ENCODE measurements at regions not wholly inside any gene's neighbourhood (a gene's known extent, or its start where the extent isn't known, plus 50 kb on each side); places are given as distances from the start of the nearest gene placed in this dataset.
"Not testable (repeated sequence)": the region's sequence is repeated elsewhere in the genome, so short reads cannot be mapped to it uniquely, and the experiment has no call there.

GRCh38 chrX:150270622-150271021, 92.5 kb upstream of the MAMLD1 start:
- DNase-seq (ENCODE audit: low spot score), result no peak
- no peaks in the 10 kb centered on the region for H3K4me1 ChIP-seq
- no peak overlapping the region for H3K27ac ChIP-seq
- no peaks in the 10 kb centered on the region for H3K36me3 ChIP-seq
- H3K27me3 ChIP-seq, result no peaks in the 10 kb centered on the region
- peaks cover 0 to 4% of the 10 kb centered on the region in 2 donors for H3K9me3 ChIP-seq
- TF ChIP-seq, protein P1, sequence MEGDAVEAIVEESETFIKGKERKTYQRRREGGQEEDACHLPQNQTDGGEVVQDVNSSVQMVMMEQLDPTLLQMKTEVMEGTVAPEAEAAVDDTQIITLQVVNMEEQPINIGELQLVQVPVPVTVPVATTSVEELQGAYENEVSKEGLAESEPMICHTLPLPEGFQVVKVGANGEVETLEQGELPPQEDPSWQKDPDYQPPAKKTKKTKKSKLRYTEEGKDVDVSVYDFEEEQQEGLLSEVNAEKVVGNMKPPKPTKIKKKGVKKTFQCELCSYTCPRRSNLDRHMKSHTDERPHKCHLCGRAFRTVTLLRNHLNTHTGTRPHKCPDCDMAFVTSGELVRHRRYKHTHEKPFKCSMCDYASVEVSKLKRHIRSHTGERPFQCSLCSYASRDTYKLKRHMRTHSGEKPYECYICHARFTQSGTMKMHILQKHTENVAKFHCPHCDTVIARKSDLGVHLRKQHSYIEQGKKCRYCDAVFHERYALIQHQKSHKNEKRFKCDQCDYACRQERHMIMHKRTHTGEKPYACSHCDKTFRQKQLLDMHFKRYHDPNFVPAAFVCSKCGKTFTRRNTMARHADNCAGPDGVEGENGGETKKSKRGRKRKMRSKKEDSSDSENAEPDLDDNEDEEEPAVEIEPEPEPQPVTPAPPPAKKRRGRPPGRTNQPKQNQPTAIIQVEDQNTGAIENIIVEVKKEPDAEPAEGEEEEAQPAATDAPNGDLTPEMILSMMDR (IDR thresholded peaks at IDR 0.05), result no peak
- H3K4me3 ChIP-seq, result no peak overlapping the region

DNA sequence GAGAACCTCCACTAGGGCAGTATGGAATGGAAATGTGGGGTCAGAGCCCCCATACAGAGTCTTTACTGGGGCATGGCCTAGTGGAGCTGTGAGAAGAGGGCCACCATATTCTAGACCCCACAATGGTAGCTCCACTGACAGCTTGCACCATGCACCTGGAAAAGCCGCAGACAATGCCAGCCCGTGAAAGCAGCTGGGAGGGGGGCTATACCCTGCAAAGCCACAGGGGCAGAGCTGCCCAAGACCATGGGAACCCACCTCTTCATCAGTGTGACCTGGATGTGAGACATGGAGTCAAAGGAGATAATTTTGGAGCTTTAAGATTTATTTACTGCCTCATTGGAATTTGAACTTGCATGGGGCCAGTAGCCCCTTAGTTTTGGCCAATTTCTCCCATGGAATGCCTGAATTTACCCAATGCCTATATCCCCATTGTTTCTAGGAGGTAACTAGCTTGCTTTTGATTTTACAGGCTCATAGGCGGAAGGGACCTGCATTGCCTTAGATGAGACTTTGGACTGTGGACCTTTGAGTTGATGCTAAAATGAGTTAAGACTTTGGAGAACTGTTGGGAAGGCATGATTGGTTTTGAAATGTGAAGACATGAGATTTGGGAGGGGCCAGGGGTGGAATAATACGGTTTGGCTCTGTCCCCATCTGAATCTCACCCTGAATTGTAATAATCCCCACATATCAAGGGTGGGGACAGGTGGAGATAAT, 89.4 kb upstream of the MAMLD1 start:
- not testable (repeated sequence) for H3K36me3 ChIP-seq; H3K27ac ChIP-seq; H3K27me3 ChIP-seq; H3K9me3 ChIP-seq; DNase-seq (ENCODE audit: low spot score); H3K4me3 ChIP-seq; H3K4me1 ChIP-seq

DNA sequence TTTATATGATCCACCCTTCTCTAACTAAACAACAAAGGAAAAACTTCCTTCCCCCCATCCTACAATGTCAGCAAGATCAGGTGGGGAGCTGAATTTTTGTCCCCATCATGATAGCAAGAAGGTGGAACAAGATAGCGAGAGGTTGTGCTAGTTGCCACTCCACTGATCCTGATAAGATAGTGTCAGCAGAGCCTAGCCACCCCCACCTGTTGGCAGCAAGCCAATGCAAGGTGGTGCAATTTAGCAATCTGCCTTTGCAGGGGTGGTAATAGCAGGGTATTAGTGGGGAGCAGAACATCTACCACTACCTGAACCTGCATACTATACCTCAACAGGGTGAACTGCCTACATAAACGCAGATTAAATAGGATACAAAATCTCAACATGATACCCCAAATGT, 80.2 kb upstream of the MAMLD1 start:
- no peaks in the 10 kb centered on the region for H3K9me3 ChIP-seq
- no peaks in the 10 kb centered on the region for H3K27me3 ChIP-seq
- H3K4me1 ChIP-seq, result no peaks in the 10 kb centered on the region
- H3K27ac ChIP-seq, result no peak overlapping the region
- H3K36me3 ChIP-seq, result no peaks in the 10 kb centered on the region
- DNase-seq (ENCODE audit: low spot score), result no peak
- no peak overlapping the region for H3K4me3 ChIP-seq
- TF ChIP-seq, protein P1 (IDR thresholded peaks at IDR 0.05), result no peak

- Histone ChIP-seq H3K27me3 (no peaks in the 10 kb centered on the region), H3K27ac (no peak overlapping the region)
- TF ChIP-seq, protein P1 (IDR thresholded peaks at IDR 0.05), result no peak
These were observed 72.1 kb upstream of the MAMLD1 start for GRCh38 chrX:150291014-150291413.

DNA sequence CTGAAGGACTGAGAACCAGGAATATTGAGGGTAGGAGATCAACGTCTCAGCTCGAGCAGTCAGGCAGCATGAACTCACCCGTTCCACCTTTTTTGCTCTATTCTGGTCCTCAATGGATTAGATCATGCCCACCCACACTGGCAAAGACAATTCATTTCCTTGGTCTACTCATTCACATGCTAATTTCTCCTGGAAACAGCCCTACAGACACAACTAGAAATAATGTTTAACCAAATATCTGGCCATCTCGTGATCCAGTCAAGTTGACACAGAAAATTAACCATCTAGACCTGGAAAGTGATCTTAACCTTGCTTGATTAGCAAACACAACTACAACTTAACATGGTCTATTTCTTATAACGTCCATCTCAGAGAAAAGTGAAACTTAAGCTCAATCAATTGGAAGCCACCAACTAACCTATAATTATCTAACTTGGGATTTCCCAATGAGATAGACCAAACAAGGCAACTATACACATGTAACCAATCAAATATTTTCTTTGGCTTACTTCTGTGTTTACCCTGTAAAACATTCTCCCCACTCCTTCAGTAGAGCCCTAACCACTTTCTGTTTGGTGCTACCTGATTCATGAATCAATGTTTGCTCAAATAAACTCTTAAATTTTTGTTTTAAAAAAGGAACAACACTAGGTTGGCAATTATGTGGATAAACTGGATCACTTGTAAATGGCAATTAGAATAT, 69.7 kb upstream of the MAMLD1 start:
- TF ChIP-seq, protein P1 (IDR thresholded peaks at IDR 0.05), result no peak
- Histone ChIP-seq H3K36me3 (no peaks in the 10 kb centered on the region), H3K27ac (no peak overlapping the region), H3K9me3 (no peaks in the 10 kb centered on the region), H3K4me3 (no peak overlapping the region), H3K4me1 (no peaks in the 10 kb centered on the region), H3K27me3 (no peaks in the 10 kb centered on the region)
- DNase-seq (ENCODE audit: low spot score), result no peak

More at GRCh38 chrX:150291014-150291413, 72.1 kb upstream of the MAMLD1 start:
- H3K4me1 ChIP-seq, result no peaks in the 10 kb centered on the region
- DNase-seq (ENCODE audit: low spot score), result peak; percentile 50
- H3K36me3 ChIP-seq, result no peaks in the 10 kb centered on the region
- no peak overlapping the region for H3K4me3 ChIP-seq
- H3K9me3 ChIP-seq, result no peaks in the 10 kb centered on the region

- TF ChIP-seq, protein P1 (IDR thresholded peaks at IDR 0.05), result no peak
- no peaks in the 10 kb centered on the region for H3K27me3 ChIP-seq
These were observed 64.1 kb upstream of the MAMLD1 start for GRCh38 chrX:150298841-150299551.

More at GRCh38 chrX:150298841-150299551, 64.1 kb upstream of the MAMLD1 start:
- Histone ChIP-seq H3K36me3 (no peaks in the 10 kb centered on the region), H3K4me1 (no peaks in the 10 kb centered on the region), H3K27ac (no peak overlapping the region), H3K4me3 (no peak overlapping the region), H3K9me3 (no peaks in the 10 kb centered on the region)
- DNase-seq (ENCODE audit: low spot score), result no peak
